ENCODE measurements at regions not wholly inside any gene's neighbourhood (a gene's known extent, or its start where the extent isn't known, plus 50 kb on each side); places are given as distances from the start of the nearest gene placed in this dataset.
"Not testable (repeated sequence)": the region's sequence is repeated elsewhere in the genome, so short reads cannot be mapped to it uniquely, and the experiment has no call there.

GRCh38 chr16:27600381-27600780 is 50.4 kb downstream of the KATNIP start:
- ATAC-seq (replicated peaks in 1 of 2) (no peak), DNase-seq (no peak)
- Mint-ChIP-seq H3K27ac (no peak overlapping the region), H3K4me1 (ENCODE audit: low read depth) (no peaks in the 10 kb centered on the region), H3K4me3 (no peak overlapping the region), H3K9me3 (no peaks in the 10 kb centered on the region), H3K36me3 (ENCODE audit: insufficient read depth in 2 of 2) (no peaks in the 10 kb centered on the region), H3K27me3 (ENCODE audit: low read depth) (no peaks in the 10 kb centered on the region)

DNA sequence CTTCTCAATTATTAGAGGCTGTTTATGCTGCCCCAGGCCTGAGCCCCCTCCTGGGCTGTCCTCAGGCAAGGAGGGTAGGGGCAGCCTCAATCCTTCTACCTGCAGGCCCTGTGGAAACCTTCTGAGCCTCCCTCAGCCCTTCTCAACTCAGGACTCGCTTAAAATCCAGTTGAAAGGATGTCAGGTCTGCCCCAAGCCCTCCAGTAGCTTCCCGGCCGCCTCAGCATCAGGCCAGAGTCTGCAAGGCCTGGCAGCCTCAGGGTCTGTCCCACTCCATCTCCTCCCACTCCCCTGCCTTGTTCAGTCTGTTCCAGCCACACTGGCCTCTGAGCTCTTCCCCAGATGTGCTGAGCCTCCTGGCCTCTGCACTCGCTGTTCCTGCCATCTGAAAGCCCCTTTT is 52.2 kb downstream of the KATNIP start:
- no peaks in the 10 kb centered on the region for H3K27me3 Mint-ChIP-seq (ENCODE audit: low read depth)
- no peaks in the 10 kb centered on the region for H3K4me1 Mint-ChIP-seq (ENCODE audit: low read depth)
- ATAC-seq (replicated peaks in 1 of 2), result no peak
- H3K36me3 Mint-ChIP-seq (ENCODE audit: insufficient read depth in 2 of 2), result no peaks in the 10 kb centered on the region
- no peak for DNase-seq
- H3K9me3 Mint-ChIP-seq, result no peaks in the 10 kb centered on the region
- H3K4me3 Mint-ChIP-seq, result no peak overlapping the region
- H3K27ac Mint-ChIP-seq, result no peak overlapping the region

GRCh38 chr16:27605500-27606106 is 55.7 kb downstream of the KATNIP start:
- not testable (repeated sequence) for H3K36me3 Mint-ChIP-seq (ENCODE audit: insufficient read depth in 2 of 2); H3K4me1 Mint-ChIP-seq (ENCODE audit: low read depth); H3K4me3 Mint-ChIP-seq; H3K9me3 Mint-ChIP-seq; H3K27ac Mint-ChIP-seq; ATAC-seq (replicated peaks in 1 of 2); H3K27me3 Mint-ChIP-seq (ENCODE audit: low read depth)
- DNase-seq, result peak; percentile 2 to 16

DNA sequence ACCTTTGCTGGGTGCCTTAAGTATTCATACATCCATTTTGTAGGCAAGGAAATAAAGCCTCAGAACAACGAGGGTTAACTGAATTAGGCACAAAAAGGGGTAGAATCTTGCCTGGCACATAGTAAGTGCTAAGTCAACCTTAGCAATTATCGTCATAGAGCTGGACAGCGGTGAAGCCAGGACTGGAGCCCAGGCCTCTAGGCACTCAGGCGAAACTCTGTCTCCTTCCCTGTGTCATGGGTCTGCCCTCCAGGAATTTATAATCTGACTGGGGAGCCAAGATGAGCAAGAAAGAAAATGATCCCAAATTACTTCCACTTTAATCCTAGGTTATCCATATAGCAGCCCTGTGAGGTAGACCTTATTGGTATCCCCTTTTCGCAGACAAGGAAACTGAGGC is 61.4 kb downstream of the KATNIP start:
- Mint-ChIP-seq H3K4me1 (ENCODE audit: low read depth) (no peaks in the 10 kb centered on the region), H3K4me3 (no peak overlapping the region), H3K36me3 (ENCODE audit: insufficient read depth in 2 of 2) (no peaks in the 10 kb centered on the region), H3K9me3 (no peaks in the 10 kb centered on the region), H3K27ac (no peak overlapping the region), H3K27me3 (ENCODE audit: low read depth) (no peaks in the 10 kb centered on the region)
- DNase-seq (no peak), ATAC-seq (replicated peaks in 1 of 2) (no peak)

- no peaks in the 10 kb centered on the region for H3K27me3 Mint-ChIP-seq (ENCODE audit: low read depth)
- no peak overlapping the region for H3K27ac Mint-ChIP-seq
- ATAC-seq (replicated peaks in 1 of 2), result no peak
- H3K36me3 Mint-ChIP-seq (ENCODE audit: insufficient read depth in 2 of 2), result no peaks in the 10 kb centered on the region
- no peaks in the 10 kb centered on the region for H3K4me1 Mint-ChIP-seq (ENCODE audit: low read depth)
- no peaks in the 10 kb centered on the region for H3K9me3 Mint-ChIP-seq
- no peak overlapping the region for H3K4me3 Mint-ChIP-seq
- DNase-seq, result no peak
Observed at GRCh38 chr16:27613238-27613791, 63.4 kb downstream of the KATNIP start.

DNA sequence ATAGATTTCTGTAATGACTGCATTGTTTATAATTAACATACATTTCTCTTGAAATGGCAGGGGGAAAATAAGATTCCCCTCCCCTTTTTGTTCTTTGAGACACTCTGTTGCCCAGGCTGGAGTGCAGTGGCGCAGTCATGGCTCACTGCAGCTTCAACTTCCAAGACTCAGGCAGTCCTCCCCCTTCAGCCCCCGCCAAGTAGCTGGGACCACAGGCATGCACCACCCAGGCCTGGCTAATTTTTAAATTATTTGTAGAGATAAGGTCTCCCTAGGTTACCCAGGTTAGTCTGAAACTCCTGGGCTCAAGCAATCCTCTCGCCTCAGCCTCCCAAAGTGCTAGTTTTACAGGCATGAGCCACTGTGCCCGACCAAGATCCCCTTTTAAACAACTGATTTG is 67.7 kb downstream of the KATNIP start:
- Mint-ChIP-seq H3K27ac (no peak overlapping the region), H3K9me3 (no peaks in the 10 kb centered on the region)
- DNase-seq, result no peak

DNA sequence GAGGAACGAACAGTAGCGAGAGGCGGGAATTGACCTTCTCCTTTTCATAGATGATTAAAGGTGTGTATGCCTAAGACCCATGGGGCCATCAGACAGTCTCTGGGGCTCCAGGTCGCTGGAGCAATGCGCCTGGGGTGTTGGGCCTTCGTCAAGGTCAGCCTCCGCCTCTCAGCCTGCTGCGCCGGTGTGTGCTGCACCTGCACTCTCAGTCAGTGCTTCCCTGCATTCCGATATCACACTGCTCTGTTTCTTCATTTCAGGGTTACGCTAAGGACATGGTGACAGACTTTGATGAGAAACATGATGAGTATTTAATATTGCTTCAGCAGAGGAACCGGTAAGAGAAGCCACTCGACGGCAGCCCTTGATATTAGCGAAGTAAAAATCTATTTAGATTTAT is 68.2 kb downstream of the KATNIP start:
- Mint-ChIP-seq H3K27ac (no peak overlapping the region), H3K36me3 (ENCODE audit: insufficient read depth in 2 of 2) (no peaks in the 10 kb centered on the region), H3K4me3 (no peak overlapping the region), H3K9me3 (no peaks in the 10 kb centered on the region), H3K4me1 (ENCODE audit: low read depth) (no peaks in the 10 kb centered on the region), H3K27me3 (ENCODE audit: low read depth) (no peaks in the 10 kb centered on the region)
- DNase-seq (no peak), ATAC-seq (replicated peaks in 1 of 2) (no peak)

More for the DNA sequence above, 67.7 kb downstream of the KATNIP start:
- no peak overlapping the region for H3K4me3 Mint-ChIP-seq
- ATAC-seq (replicated peaks in 1 of 2), result no peak
- H3K27me3 Mint-ChIP-seq (ENCODE audit: low read depth), result no peaks in the 10 kb centered on the region
- H3K4me1 Mint-ChIP-seq (ENCODE audit: low read depth), result no peaks in the 10 kb centered on the region
- no peaks in the 10 kb centered on the region for H3K36me3 Mint-ChIP-seq (ENCODE audit: insufficient read depth in 2 of 2)

GRCh38 chr16:27618606-27619327 is 68.8 kb downstream of the KATNIP start:
- Mint-ChIP-seq H3K9me3 (no peaks in the 10 kb centered on the region), H3K27ac (no peak overlapping the region), H3K27me3 (ENCODE audit: low read depth) (no peaks in the 10 kb centered on the region), H3K4me3 (no peak overlapping the region), H3K36me3 (ENCODE audit: insufficient read depth in 2 of 2) (no peaks in the 10 kb centered on the region), H3K4me1 (ENCODE audit: low read depth) (no peaks in the 10 kb centered on the region)
- ATAC-seq (replicated peaks in 1 of 2), result no peak
- DNase-seq, result no peak

- no peaks in the 10 kb centered on the region for H3K9me3 Mint-ChIP-seq
- H3K4me1 Mint-ChIP-seq (ENCODE audit: low read depth), result no peaks in the 10 kb centered on the region
- H3K27me3 Mint-ChIP-seq (ENCODE audit: low read depth), result no peaks in the 10 kb centered on the region
- no peak overlapping the region for H3K4me3 Mint-ChIP-seq
- no peaks in the 10 kb centered on the region for H3K36me3 Mint-ChIP-seq (ENCODE audit: insufficient read depth in 2 of 2)
- no peak overlapping the region for H3K27ac Mint-ChIP-seq
- ATAC-seq (replicated peaks in 1 of 2) (no peak), DNase-seq (no peak)
Observed at GRCh38 chr16:27620541-27620940, 70.6 kb downstream of the KATNIP start.

DNA sequence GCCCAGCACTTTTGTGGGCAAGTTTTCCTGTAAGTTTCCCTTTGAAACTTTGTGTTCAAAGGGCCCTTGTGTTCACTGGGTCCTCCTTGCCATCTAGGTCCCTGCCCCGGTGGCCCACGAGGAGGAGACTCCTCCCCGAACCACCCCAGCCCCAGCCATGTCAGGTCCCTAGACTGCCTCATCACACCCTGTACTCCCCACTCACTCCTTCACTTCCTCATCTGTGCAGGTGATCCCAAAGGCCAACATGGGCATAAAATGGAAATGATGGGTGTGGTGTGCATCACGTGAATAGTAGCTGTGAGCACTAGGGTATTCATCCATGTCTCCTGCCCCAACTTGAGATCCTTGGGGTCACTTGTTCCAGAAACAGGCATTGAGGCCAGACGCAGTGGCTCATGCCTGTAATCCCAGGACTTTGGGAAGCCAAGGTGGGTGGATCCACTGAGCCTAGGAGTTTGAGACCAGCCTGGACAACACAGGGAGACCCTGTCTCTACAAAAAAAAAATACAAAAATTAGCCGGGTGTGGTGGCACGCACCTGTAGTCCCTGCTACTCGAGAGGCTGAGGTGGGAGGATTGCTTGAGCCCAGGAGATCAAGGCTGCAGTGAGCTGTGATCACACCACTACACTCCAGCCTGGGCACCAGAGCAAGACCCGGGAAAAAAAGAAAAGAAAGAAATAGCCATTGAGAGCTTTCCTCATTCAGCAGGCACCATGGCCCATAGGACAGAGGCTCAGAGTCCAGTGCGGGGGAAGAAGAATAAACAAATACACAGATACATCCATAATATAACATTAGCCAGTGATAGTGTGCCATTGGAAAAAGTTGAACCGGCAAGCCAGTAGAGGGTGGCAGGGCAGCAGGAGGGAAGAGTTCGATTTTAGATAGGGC is 74.5 kb downstream of the KATNIP start:
- no peaks in the 10 kb centered on the region for H3K27me3 Mint-ChIP-seq (ENCODE audit: low read depth)
- H3K4me3 Mint-ChIP-seq, result no peak overlapping the region
- no peaks in the 10 kb centered on the region for H3K36me3 Mint-ChIP-seq (ENCODE audit: insufficient read depth in 2 of 2)
- no peaks in the 10 kb centered on the region for H3K4me1 Mint-ChIP-seq (ENCODE audit: low read depth)
- ATAC-seq (replicated peaks in 1 of 2) (no peak), DNase-seq (no peak)
- H3K27ac Mint-ChIP-seq, result no peak overlapping the region
- no peaks in the 10 kb centered on the region for H3K9me3 Mint-ChIP-seq

GRCh38 chr16:27625050-27625697 is 75.2 kb downstream of the KATNIP start:
- Mint-ChIP-seq H3K36me3 (ENCODE audit: insufficient read depth in 2 of 2) (no peaks in the 10 kb centered on the region), H3K27ac (no peak overlapping the region), H3K9me3 (no peaks in the 10 kb centered on the region), H3K4me3 (no peak overlapping the region), H3K27me3 (ENCODE audit: low read depth) (no peaks in the 10 kb centered on the region), H3K4me1 (ENCODE audit: low read depth) (no peaks in the 10 kb centered on the region)
- DNase-seq (no peak), ATAC-seq (replicated peaks in 1 of 2) (no peak)

DNA sequence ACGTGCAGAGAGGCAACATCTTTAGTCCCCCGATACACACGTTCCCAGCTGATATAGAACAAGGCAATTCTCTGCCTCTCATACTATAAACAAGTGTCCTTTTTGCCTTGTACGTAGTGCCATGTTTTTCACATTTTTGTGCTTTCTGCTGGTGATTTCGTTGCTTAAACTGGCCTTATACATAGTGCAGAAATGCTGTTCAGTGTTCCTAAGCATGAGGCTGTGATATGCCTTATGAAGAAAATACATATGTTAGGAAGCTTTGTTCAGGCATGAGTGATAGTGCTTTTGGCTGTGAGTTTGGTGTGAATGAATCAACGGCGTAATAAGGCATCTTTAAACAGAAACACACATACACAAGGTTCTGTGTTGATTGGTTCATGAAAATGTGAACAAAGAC is 77.2 kb downstream of the KATNIP start:
- no peaks in the 10 kb centered on the region for H3K9me3 Mint-ChIP-seq
- ATAC-seq (replicated peaks in 1 of 2) (no peak), DNase-seq (no peak)
- no peaks in the 10 kb centered on the region for H3K27me3 Mint-ChIP-seq (ENCODE audit: low read depth)
- no peak overlapping the region for H3K27ac Mint-ChIP-seq
- H3K36me3 Mint-ChIP-seq (ENCODE audit: insufficient read depth in 2 of 2), result no peaks in the 10 kb centered on the region
- H3K4me1 Mint-ChIP-seq (ENCODE audit: low read depth), result no peaks in the 10 kb centered on the region
- no peak overlapping the region for H3K4me3 Mint-ChIP-seq
